ENCODE measurements at regions not wholly inside any gene's neighbourhood (a gene's known extent, or its start where the extent isn't known, plus 50 kb on each side); places are given as distances from the start of the nearest gene placed in this dataset.

DNA sequence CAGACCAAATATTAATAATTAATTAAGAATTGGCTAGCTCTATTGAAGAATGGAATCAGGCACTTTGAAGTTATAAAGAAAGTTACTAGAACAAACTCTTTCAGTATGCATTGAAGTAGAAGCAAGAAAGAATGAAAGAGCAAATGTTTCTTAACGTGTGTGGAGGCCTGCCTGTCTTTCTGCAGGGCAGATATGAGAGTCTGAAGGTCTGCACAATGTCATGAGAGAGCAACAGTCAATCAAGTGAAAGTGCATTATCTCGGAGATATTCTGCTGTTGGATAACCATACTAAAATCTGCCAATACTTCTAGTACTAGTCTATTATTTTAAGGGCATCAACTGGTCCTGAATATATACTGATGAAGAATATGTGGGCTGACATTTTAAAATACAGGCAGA is 1270.8 kb downstream of the ZPLD1 start:
- no peaks in the 10 kb centered on the region for H3K9me3 ChIP-seq
- ATAC-seq (no peak), DNase-seq (no peak)
- H3K4me1 ChIP-seq = no peaks in the 10 kb centered on the region
- TF ChIP-seq, protein P1, sequence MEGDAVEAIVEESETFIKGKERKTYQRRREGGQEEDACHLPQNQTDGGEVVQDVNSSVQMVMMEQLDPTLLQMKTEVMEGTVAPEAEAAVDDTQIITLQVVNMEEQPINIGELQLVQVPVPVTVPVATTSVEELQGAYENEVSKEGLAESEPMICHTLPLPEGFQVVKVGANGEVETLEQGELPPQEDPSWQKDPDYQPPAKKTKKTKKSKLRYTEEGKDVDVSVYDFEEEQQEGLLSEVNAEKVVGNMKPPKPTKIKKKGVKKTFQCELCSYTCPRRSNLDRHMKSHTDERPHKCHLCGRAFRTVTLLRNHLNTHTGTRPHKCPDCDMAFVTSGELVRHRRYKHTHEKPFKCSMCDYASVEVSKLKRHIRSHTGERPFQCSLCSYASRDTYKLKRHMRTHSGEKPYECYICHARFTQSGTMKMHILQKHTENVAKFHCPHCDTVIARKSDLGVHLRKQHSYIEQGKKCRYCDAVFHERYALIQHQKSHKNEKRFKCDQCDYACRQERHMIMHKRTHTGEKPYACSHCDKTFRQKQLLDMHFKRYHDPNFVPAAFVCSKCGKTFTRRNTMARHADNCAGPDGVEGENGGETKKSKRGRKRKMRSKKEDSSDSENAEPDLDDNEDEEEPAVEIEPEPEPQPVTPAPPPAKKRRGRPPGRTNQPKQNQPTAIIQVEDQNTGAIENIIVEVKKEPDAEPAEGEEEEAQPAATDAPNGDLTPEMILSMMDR (IDR thresholded peaks at IDR 0.05) = no peak
- H3K27me3 ChIP-seq (ENCODE audit: insufficient read depth in 3 of 3, low read length in 2 of 3) = no peaks in the 10 kb centered on the region
- no peak overlapping the region for H3K4me3 ChIP-seq
- 49 to 60% (median 50%) methylated on average over 2 of the region's 2 CpGs for WGBS, 3 donors
- no peak overlapping the region for H3K27ac ChIP-seq
- intact Hi-C loops (cut with DNase I) = no loop called here
- H3K36me3 ChIP-seq (ENCODE audit: insufficient read depth in 1 of 2, low read depth in 1 of 2) = no peaks in the 10 kb centered on the region

DNA sequence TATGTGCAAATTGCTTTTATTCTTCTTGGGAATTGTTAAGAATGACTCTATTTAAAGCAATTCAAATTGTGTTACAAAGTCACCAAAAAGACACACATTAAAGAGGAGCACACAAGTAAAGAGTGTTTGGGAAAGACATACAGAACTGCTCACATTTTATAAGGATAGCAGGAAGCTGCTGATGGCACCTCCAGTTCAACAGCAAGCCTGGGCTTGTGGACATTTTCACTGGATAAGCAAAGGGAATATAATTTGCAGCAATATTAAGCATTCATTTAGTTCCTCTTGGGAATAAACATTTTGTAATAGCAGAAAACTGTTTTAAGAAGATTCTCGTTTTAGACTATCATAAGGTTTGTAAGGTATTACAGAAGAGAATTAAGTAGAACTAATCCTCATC is 1271.9 kb downstream of the ZPLD1 start:
- Histone ChIP-seq H3K4me1 (no peaks in the 10 kb centered on the region), H3K4me3 (no peak overlapping the region), H3K9me3 (no peaks in the 10 kb centered on the region), H3K36me3 (ENCODE audit: insufficient read depth in 1 of 2, low read depth in 1 of 2) (no peaks in the 10 kb centered on the region), H3K27me3 (ENCODE audit: insufficient read depth in 3 of 3, low read length in 2 of 3) (no peaks in the 10 kb centered on the region), H3K27ac (no peak overlapping the region)
- ATAC-seq (no peak), DNase-seq (no peak)
- 57 to 73% (median 63%) methylated on average over 1 of the region's 1 CpG for WGBS, 3 donors
- intact Hi-C loops (cut with DNase I) = no loop called here
- TF ChIP-seq, protein P1 (IDR thresholded peaks at IDR 0.05) = no peak

GRCh38 chr3:103711670-103712069 is 1276.9 kb downstream of the ZPLD1 start:
- Histone ChIP-seq H3K9me3 (no peaks in the 10 kb centered on the region), H3K36me3 (ENCODE audit: insufficient read depth in 1 of 2, low read depth in 1 of 2) (no peaks in the 10 kb centered on the region), H3K4me3 (no peak overlapping the region), H3K27ac (no peak overlapping the region), H3K27me3 (ENCODE audit: insufficient read depth in 3 of 3, low read length in 2 of 3) (no peaks in the 10 kb centered on the region), H3K4me1 (no peaks in the 10 kb centered on the region)
- intact Hi-C loops (cut with DNase I) = no loop called here
- 86 to 88% (median 88%) methylated on average over 5 of the region's 5 CpGs for WGBS, 3 donors
- DNase-seq = no peak
- TF ChIP-seq, protein P1 (IDR thresholded peaks at IDR 0.05) = no peak
- ATAC-seq = no peak

- Histone ChIP-seq H3K9me3 (no peaks in the 10 kb centered on the region), H3K4me3 (no peak overlapping the region), H3K36me3 (ENCODE audit: insufficient read depth in 1 of 2, low read depth in 1 of 2) (no peaks in the 10 kb centered on the region), H3K27me3 (ENCODE audit: insufficient read depth in 3 of 3, low read length in 2 of 3) (no peaks in the 10 kb centered on the region), H3K27ac (no peak overlapping the region), H3K4me1 (no peaks in the 10 kb centered on the region)
- TF ChIP-seq, protein P1 (IDR thresholded peaks at IDR 0.05) = no peak
- 57 to 65% (median 59%) methylated on average over 1 of the region's 1 CpG for WGBS, 3 donors
- ATAC-seq (no peak), DNase-seq (no peak)
- intact Hi-C loops (cut with DNase I) = no loop called here
These were observed 1277.6 kb downstream of the ZPLD1 start for GRCh38 chr3:103712320-103713008.

GRCh38 chr3:103729547-103729946 is 1294.7 kb downstream of the ZPLD1 start:
- intact Hi-C loops (cut with DNase I) = no loop called here
- Histone ChIP-seq H3K4me1 (no peaks in the 10 kb centered on the region), H3K27ac (no peak overlapping the region), H3K9me3 (no peaks in the 10 kb centered on the region), H3K27me3 (ENCODE audit: insufficient read depth in 3 of 3, low read length in 2 of 3) (no peaks in the 10 kb centered on the region), H3K36me3 (ENCODE audit: insufficient read depth in 1 of 2, low read depth in 1 of 2) (no peaks in the 10 kb centered on the region), H3K4me3 (no peak overlapping the region)
- ATAC-seq = no peak
- DNase-seq = no peak
- TF ChIP-seq, protein P1 (IDR thresholded peaks at IDR 0.05) = no peak
- WGBS, 3 donors = 64 to 66% (median 64%) methylated on average over 3 of the region's 3 CpGs

All from psoas muscle (tissue), 7 donors.